ENCODE measurements at regions not wholly inside any gene's neighbourhood (a gene's known extent, or its start where the extent isn't known, plus 50 kb on each side); places are given as distances from the start of the nearest gene placed in this dataset. TPM values are rescaled to one million over a fixed set of nuclear protein-coding genes. Genes with fewer than 3 reads are reported as not detected.

Small RNAs in the stretch of these regions (small RNA-seq; reads per million reads assigned to genes)
- not detected for gene RNU6-741P (ENCODE audit: low replicate concordance)

Data from temporal lobe (tissue), 1 donor.